Renal cortex interstitium (tissue), 11 donors: ENCODE measurements at regions not wholly inside any gene's neighbourhood (a gene's known extent, or its start where the extent isn't known, plus 50 kb on each side); places are given as distances from the start of the nearest gene placed in this dataset.

ENCODE experiments used
- DNase-seq, 11 donors: peaks; one replicate each; pipeline ENCODE4 v3.0.0-alpha.2; 2013; ENCODE audit warnings: low read depth in 9 of 11, low spot score in 4 of 11; ENCODE audit errors: extremely low read depth in 1 of 11

DNA sequence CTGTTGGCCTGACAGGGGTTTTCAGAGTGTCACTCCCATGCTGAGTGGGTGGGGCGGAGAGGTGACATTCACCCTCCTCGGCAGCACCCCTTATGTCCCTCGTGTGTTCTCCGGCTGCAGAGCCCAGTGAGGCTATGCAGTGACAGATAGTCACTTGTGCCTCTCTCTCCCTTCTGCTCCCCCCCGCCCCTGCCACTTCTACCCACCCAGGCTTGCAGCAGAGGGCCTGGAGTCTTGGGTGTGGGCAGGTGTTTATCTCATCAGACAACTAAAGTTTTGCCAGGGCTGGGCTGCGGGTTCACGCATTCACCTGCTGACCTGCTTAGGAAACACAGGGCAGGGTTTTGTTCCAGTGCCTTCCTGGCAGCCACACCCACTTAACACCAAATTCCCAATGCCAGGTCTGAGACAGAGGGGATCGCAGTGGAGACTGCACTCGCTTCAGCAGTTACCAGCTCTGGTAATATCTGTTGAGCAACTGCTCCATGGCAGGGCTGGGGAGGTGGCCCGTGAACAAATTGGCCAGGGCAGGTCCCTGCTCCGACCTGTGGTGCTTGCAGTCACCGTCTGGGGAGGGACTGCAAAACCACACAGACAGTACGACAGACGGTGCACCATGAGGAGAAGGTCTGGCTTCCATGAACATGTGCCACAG, 50.5 kb upstream of the ADA2 start:
- no peak for DNase-seq

DNA sequence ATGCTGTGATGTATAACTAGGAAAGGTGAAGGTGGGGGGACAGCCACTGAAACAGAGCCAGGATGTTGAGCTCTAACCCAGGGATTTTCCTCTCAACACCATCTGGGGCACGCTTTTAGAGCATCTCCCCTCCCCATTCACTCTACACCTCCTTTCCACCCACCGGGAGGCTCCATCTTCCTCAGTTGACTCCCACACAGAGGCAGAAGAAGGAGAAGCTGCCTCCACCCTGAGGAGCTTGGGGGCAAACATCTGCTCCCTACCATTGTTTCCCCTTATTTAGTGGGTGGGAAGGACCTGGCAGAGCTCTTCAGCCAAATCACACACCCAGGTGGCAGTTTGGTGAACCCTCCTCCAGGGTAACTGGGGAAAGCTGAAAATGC, 50.0 kb upstream of the ADA2 start:
- no peak for DNase-seq
